DND-41 (cell line): ENCODE measurements at regions not wholly inside any gene's neighbourhood (a gene's known extent, or its start where the extent isn't known, plus 50 kb on each side); places are given as distances from the start of the nearest gene placed in this dataset.

Experiments
- ATAC-seq: fragments of 200-7000 bp; cut with Tn5 transposase; 3 replicates; pipeline ENCODE4 v1.9.1; 2021; ENCODE audit warnings: low read depth; ENCODE audit not compliant: insufficient read depth
- DNase-seq: peaks from one replicate; pipeline ENCODE4 v3.0.0-alpha.2; 2020
- H2AFZ ChIP-seq: 2 replicates; pipeline ENCODE4 v1.6.0; 2012; ENCODE audit warnings: low read depth, low read length
- H3K27ac ChIP-seq: 2 replicates; pipeline ENCODE4 v1.5.1; 2012; ENCODE audit warnings: low read length, inconsistent platforms
- H3K27me3 ChIP-seq: fragments of 200-600 bp; sonication (generic); 2 replicates; pipeline ENCODE4 v1.6.0; 2012; ENCODE audit warnings: low read length, mild to moderate bottlenecking, inconsistent platforms; ENCODE audit not compliant: insufficient read depth, poor library complexity
- H3K36me3 ChIP-seq: 2 replicates; pipeline ENCODE4 v1.5.1; 2012; ENCODE audit warnings: low read length, inconsistent platforms; ENCODE audit not compliant: insufficient read depth
- H3K4me1 ChIP-seq: 2 replicates; pipeline ENCODE4 v1.5.1; 2012; ENCODE audit warnings: mild to moderate bottlenecking, low read length; ENCODE audit not compliant: insufficient read depth
- H3K4me2 ChIP-seq: 2 replicates; pipeline ENCODE4 v1.6.0; 2012; ENCODE audit warnings: mild to moderate bottlenecking, moderate library complexity, low read length, inconsistent platforms; ENCODE audit not compliant: insufficient read depth
- H3K4me3 ChIP-seq, 2 experiments: fragments of 200-600 bp in 1 of 2; shearing (Covaris generic) in 1 of 2; 2 replicates each; pipeline ENCODE4 v1.5.1; 2012 to 2016; ENCODE audit warnings: inconsistent platforms in 2 of 2, low read length in 2 of 2, mild to moderate bottlenecking in 2 of 2, low read depth in 1 of 2, moderate library complexity in 1 of 2
- H3K79me2 ChIP-seq: 2 replicates; pipeline ENCODE4 v1.6.0; 2012; ENCODE audit warnings: low read length, inconsistent platforms; ENCODE audit not compliant: insufficient read depth
- H3K9ac ChIP-seq: 2 replicates; pipeline ENCODE4 v1.6.0; 2012; ENCODE audit warnings: low read depth, mild to moderate bottlenecking, inconsistent platforms, low read length, moderate library complexity
- H3K9me3 ChIP-seq: 2 replicates; pipeline ENCODE4 v1.5.1; 2012; ENCODE audit warnings: low read length, moderate library complexity, mild to moderate bottlenecking, inconsistent platforms; ENCODE audit not compliant: insufficient read depth, severe bottlenecking
- H4K20me1 ChIP-seq: 2 replicates; pipeline ENCODE4 v1.6.0; 2012; ENCODE audit warnings: low read length; ENCODE audit not compliant: insufficient read depth
- EZH2 ChIP-seq: IDR thresholded peaks from 3 replicates; pipeline ENCODE4 v1.6.1; 2012; ENCODE audit warnings: borderline replicate concordance, low read depth, mild to moderate bottlenecking, moderate library complexity, low read length, inconsistent platforms; ENCODE audit not compliant: severe bottlenecking
- TF ChIP-seq, protein P1 (sequence below): IDR thresholded peaks from 2 replicates; pipeline ENCODE4 v1.5.1; 2012; ENCODE audit warnings: borderline replicate concordance, low read length, moderate library complexity, mild to moderate bottlenecking; ENCODE audit not compliant: poor library complexity, severe bottlenecking; ENCODE audit errors: extremely low read depth

DNA sequence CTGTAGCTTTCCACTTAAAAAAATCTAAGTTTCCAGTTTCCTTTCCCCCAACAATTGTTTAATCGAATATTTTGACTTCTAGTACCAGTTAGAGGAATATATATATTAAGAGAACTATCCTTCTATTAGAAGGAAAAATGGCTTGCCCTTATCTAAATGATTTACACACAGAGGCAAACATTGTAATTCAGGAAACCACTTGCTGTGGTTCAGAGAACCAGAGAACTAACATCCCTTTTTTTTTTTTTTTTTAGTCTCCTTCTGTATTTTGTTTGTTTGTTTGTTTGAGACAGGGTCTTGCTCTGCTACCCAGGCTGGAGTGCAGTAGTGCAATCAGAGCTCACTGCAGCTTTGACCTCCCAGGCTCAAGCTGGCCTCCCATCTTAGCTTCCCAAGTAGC, 746.6 kb downstream of the VRK1 start:
- no peaks in the 10 kb centered on the region for H3K79me2 ChIP-seq
- no peak for TF ChIP-seq EZH2
- TF ChIP-seq, protein P1, sequence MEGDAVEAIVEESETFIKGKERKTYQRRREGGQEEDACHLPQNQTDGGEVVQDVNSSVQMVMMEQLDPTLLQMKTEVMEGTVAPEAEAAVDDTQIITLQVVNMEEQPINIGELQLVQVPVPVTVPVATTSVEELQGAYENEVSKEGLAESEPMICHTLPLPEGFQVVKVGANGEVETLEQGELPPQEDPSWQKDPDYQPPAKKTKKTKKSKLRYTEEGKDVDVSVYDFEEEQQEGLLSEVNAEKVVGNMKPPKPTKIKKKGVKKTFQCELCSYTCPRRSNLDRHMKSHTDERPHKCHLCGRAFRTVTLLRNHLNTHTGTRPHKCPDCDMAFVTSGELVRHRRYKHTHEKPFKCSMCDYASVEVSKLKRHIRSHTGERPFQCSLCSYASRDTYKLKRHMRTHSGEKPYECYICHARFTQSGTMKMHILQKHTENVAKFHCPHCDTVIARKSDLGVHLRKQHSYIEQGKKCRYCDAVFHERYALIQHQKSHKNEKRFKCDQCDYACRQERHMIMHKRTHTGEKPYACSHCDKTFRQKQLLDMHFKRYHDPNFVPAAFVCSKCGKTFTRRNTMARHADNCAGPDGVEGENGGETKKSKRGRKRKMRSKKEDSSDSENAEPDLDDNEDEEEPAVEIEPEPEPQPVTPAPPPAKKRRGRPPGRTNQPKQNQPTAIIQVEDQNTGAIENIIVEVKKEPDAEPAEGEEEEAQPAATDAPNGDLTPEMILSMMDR: no peak
- no peaks in the 10 kb centered on the region for H3K36me3 ChIP-seq
- no peak overlapping the region for H3K4me3 ChIP-seq
- DNase-seq (no peak), ATAC-seq (no peak)
- H3K27ac ChIP-seq: no peak overlapping the region
- no peak overlapping the region for H2AFZ ChIP-seq
- H3K4me2 ChIP-seq: no peak overlapping the region
- H3K4me1 ChIP-seq: peaks cover 7% of the 10 kb centered on the region
- H4K20me1 ChIP-seq: no peaks in the 10 kb centered on the region
- no peaks in the 10 kb centered on the region for H3K9me3 ChIP-seq
- H3K9ac ChIP-seq: no peak overlapping the region
- no peaks in the 10 kb centered on the region for H3K27me3 ChIP-seq

DNA sequence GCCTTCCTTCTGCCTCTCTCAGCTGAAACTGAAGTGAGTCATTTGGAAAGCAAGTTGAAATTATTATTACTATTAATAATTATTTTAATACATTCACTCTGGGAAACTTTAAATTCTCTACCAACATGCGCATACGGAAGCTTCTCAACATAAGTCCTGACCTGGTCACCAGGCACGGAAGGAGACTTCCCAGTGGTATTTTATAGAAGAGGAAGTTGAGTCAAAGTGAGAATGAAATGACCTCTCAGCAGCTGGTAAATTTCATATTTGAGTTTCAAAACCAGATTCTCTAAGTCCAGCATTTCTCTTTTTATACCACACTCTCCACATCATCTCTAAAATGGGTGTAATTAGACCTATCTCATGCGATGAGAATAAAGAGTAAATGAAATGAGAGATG, 747.4 kb downstream of the VRK1 start:
- H3K79me2 ChIP-seq: no peaks in the 10 kb centered on the region
- H3K4me3 ChIP-seq: no peak overlapping the region
- no peak overlapping the region for H2AFZ ChIP-seq
- DNase-seq: no peak
- H3K27ac ChIP-seq: no peak overlapping the region
- no peaks in the 10 kb centered on the region for H3K9me3 ChIP-seq
- no peaks in the 10 kb centered on the region for H3K36me3 ChIP-seq
- ATAC-seq: no peak
- TF ChIP-seq EZH2: no peak
- TF ChIP-seq, protein P1: no peak
- no peaks in the 10 kb centered on the region for H3K27me3 ChIP-seq
- H3K4me2 ChIP-seq: no peak overlapping the region
- H3K4me1 ChIP-seq: peaks cover 7% of the 10 kb centered on the region
- no peak overlapping the region for H3K9ac ChIP-seq
- no peaks in the 10 kb centered on the region for H4K20me1 ChIP-seq

DNA sequence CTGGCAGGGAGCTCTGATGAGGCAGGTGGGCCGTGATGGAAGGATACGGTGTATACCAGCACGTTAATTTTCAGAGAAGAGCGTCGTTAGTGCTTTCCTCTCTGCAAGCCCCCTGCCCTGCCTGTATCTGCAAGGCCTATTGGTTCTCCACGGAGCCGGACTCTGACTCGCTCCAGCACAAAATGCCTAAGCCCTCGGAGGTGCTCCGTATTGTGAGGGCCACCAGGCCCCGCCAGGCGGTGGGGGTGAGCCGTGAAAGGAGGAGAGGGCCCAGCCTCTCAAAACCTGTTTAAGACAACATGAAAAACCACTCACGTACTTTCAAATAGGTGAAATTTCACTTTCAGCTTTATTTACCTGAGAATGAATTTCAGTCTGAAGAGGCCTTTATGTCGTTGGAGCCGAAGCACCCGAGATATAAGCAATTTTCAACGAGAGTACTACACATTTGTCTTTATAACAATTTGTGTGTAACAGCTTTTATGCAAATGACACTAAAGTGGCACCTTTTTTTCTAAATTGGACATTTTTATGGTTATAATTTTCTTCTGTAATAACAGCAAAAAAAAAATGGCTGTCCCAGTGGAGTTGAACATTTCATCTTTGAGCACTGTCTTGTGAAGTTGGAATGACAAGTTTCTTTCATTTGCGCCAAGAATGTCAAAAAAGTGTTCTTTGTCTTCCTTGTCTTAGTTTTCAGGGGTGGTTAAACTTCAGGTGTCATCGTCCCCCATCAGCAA, 749.5 kb downstream of the VRK1 start:
- ATAC-seq: no peak
- H3K4me3 ChIP-seq: no peak overlapping the region
- no peaks in the 10 kb centered on the region for H3K27me3 ChIP-seq

More for the DNA sequence above, 749.5 kb downstream of the VRK1 start:
- H3K9ac ChIP-seq: no peak overlapping the region
- no peak for DNase-seq
- TF ChIP-seq, protein P1: no peak
- TF ChIP-seq EZH2: no peak
- H3K9me3 ChIP-seq: no peaks in the 10 kb centered on the region
- peaks cover 7% of the 10 kb centered on the region for H3K4me1 ChIP-seq
- H3K27ac ChIP-seq: no peak overlapping the region
- H4K20me1 ChIP-seq: no peaks in the 10 kb centered on the region
- H3K79me2 ChIP-seq: no peaks in the 10 kb centered on the region
- H3K36me3 ChIP-seq: no peaks in the 10 kb centered on the region
- H2AFZ ChIP-seq: no peak overlapping the region
- no peak overlapping the region for H3K4me2 ChIP-seq
